K562 (cell line): ENCODE measurements at regions not wholly inside any gene's neighbourhood (a gene's known extent, or its start where the extent isn't known, plus 50 kb on each side); places are given as distances from the start of the nearest gene placed in this dataset.

Experiments
- CEBPZ ChIP-seq: fragments of 150-350 bp; IDR thresholded peaks from 2 replicates; pipeline ENCODE4 v1.6.1; 2014; ENCODE audit warnings: low read depth, mild to moderate bottlenecking, low read length, borderline replicate concordance
- CREB1 ChIP-seq, 2 experiments: sonication (generic) in 1 of 2; formaldehyde crosslinking in 1 of 2; IDR thresholded peaks; 2 replicates each; pipeline versions ENCODE4 v1.6.1 to v1.8.0; 2012 to 2022; ENCODE audit warnings: inconsistent platforms in 1 of 2, mild to moderate bottlenecking in 1 of 2, missing genetic modification reagents in 1 of 2, moderate library complexity in 1 of 2
- IRF1 ChIP-seq: sonication (generic); formaldehyde crosslinking; IDR thresholded peaks from 2 replicates; pipeline ENCODE4 v1.8.0; 2022; ENCODE audit warnings: missing genetic modification reagents, mild to moderate bottlenecking, borderline replicate concordance
- MAX ChIP-seq: sonication (generic); formaldehyde crosslinking; IDR thresholded peaks from 2 replicates; pipeline ENCODE4 v1.9.0; 2022; ENCODE audit warnings: mild to moderate bottlenecking, missing genetic modification reagents
- RAD51 ChIP-seq: fragments of 450-650 bp; IDR thresholded peaks from 2 replicates; pipeline ENCODE4 v1.7.1; 2016; ENCODE audit warnings: low read depth, mild to moderate bottlenecking, borderline replicate concordance
- SMAD1 ChIP-seq: fragments of 150-350 bp; IDR thresholded peaks from 2 replicates; pipeline ENCODE4 v1.6.1; 2014; ENCODE audit warnings: low read length, low read depth; ENCODE audit not compliant: partially characterized antibody
- ZFX ChIP-seq: sonication (generic); formaldehyde crosslinking; IDR thresholded peaks from 2 replicates; pipeline ENCODE4 v1.8.0; 2022; ENCODE audit warnings: mild to moderate bottlenecking, missing genetic modification reagents, moderate library complexity

GRCh38 chr15:67944010-67944641 is 104.3 kb upstream of the RNU6-1 start:
- TF ChIP-seq CEBPZ, result no peak
- TF ChIP-seq ZFX (CRISPR knock-in tag), result no peak
- TF ChIP-seq IRF1, result no peak
- TF ChIP-seq RAD51, result no peak
- no peak for TF ChIP-seq CREB1 (IDR thresholded peaks at IDR 0.05)
- no peak for TF ChIP-seq CREB1 (CRISPR knock-in tag; IDR thresholded peaks at IDR 0.05)
- no peak for TF ChIP-seq SMAD1
- no peak for TF ChIP-seq MAX (CRISPR knock-in tag)
